H9 (cell line): ENCODE measurements at regions not wholly inside any gene's neighbourhood (a gene's known extent, or its start where the extent isn't known, plus 50 kb on each side); places are given as distances from the start of the nearest gene placed in this dataset.

Experiments used
- DNase-seq: peaks from one replicate; pipeline ENCODE4 v3.0.0-alpha.2; 2017
- H2AFZ ChIP-seq: one replicate; pipeline ENCODE4 v1.6.1; 2013; ENCODE audit warnings: mild to moderate bottlenecking, low read length, control low read depth, moderate library complexity
- H2AK5ac ChIP-seq: 2 replicates; pipeline ENCODE4 v1.6.1; 2013; ENCODE audit warnings: low read length, control low read depth, mixed read lengths; ENCODE audit not compliant: insufficient read length
- H2BK120ac ChIP-seq: one replicate; pipeline ENCODE4 v1.6.1; 2013; ENCODE audit warnings: low read depth, mild to moderate bottlenecking, low read length, control low read depth, inconsistent platforms; ENCODE audit not compliant: poor library complexity, severe bottlenecking
- H2BK12ac ChIP-seq: 2 replicates; pipeline ENCODE4 v1.6.1; 2013; ENCODE audit warnings: low read length, control low read depth, mixed read lengths, low read depth; ENCODE audit not compliant: insufficient read length
- H2BK15ac ChIP-seq: 2 replicates; pipeline ENCODE4 v1.6.1; 2013; ENCODE audit warnings: low read depth, low read length, control low read depth
- H2BK20ac ChIP-seq: one replicate; pipeline ENCODE4 v1.6.1; 2013; ENCODE audit warnings: low read depth, mild to moderate bottlenecking, low read length, control low read depth, inconsistent platforms; ENCODE audit not compliant: poor library complexity, severe bottlenecking
- H2BK5ac ChIP-seq: 2 replicates; pipeline ENCODE4 v1.6.1; 2013; ENCODE audit warnings: low read length, control low read depth, mixed read lengths; ENCODE audit not compliant: insufficient read length
- H3K14ac ChIP-seq: 2 replicates; pipeline ENCODE4 v1.6.1; 2013; ENCODE audit warnings: low read length, control low read depth; ENCODE audit not compliant: insufficient read depth
- H3K18ac ChIP-seq: 2 replicates; pipeline ENCODE4 v1.6.1; 2013; ENCODE audit warnings: low read depth, mild to moderate bottlenecking, mixed read lengths, low read length, control low read depth; ENCODE audit not compliant: insufficient read length
- H3K23ac ChIP-seq: 2 replicates; pipeline ENCODE4 v1.6.1; 2013; ENCODE audit warnings: low read length, control low read depth, mixed read lengths, low read depth; ENCODE audit not compliant: insufficient read length
- H3K23me2 ChIP-seq: 2 replicates; pipeline ENCODE4 v1.6.1; 2013; ENCODE audit warnings: low read depth, mild to moderate bottlenecking, mixed read lengths, low read length, control low read depth; ENCODE audit not compliant: insufficient read length, poor library complexity, severe bottlenecking
- H3K27ac ChIP-seq: 2 replicates; pipeline ENCODE4 v1.5.1; 2013; ENCODE audit warnings: low read length, control low read depth, mixed read lengths, low read depth; ENCODE audit not compliant: insufficient read length
- H3K27me3 ChIP-seq: 2 replicates; pipeline ENCODE4 v1.6.1; 2013; ENCODE audit warnings: low read length, control low read depth, inconsistent platforms; ENCODE audit not compliant: insufficient read depth
- H3K4ac ChIP-seq: 2 replicates; pipeline ENCODE4 v1.6.1; 2013; ENCODE audit warnings: low read depth, mild to moderate bottlenecking, control low read depth, inconsistent platforms, low read length, moderate library complexity
- H3K4me1 ChIP-seq: 2 replicates; pipeline ENCODE4 v1.6.1; 2013; ENCODE audit warnings: low read length, control low read depth, inconsistent platforms; ENCODE audit not compliant: insufficient read depth
- H3K4me2 ChIP-seq: 2 replicates; pipeline ENCODE4 v1.6.1; 2013; ENCODE audit warnings: low read length, control low read depth, mixed read lengths; ENCODE audit not compliant: insufficient read length, insufficient read depth
- H3K56ac ChIP-seq: 2 replicates; pipeline ENCODE4 v1.6.1; 2013; ENCODE audit warnings: low read depth, mild to moderate bottlenecking, mixed read lengths, low read length, control low read depth; ENCODE audit not compliant: insufficient read length
- H3K79me1 ChIP-seq: 2 replicates; pipeline ENCODE4 v1.6.1; 2013; ENCODE audit warnings: low read depth, mild to moderate bottlenecking, moderate library complexity, low read length, control low read depth, inconsistent platforms; ENCODE audit not compliant: insufficient read depth, poor library complexity, severe bottlenecking
- H3K79me2 ChIP-seq: 2 replicates; pipeline ENCODE4 v1.6.1; 2013; ENCODE audit warnings: low read length, control low read depth, inconsistent platforms; ENCODE audit not compliant: insufficient read depth
- H3K9ac ChIP-seq: 2 replicates; pipeline ENCODE4 v1.6.1; 2013; ENCODE audit warnings: low read length, control low read depth, mixed read lengths; ENCODE audit not compliant: insufficient read length; ENCODE audit errors: extremely low read depth
- H3K9me3 ChIP-seq: one replicate; pipeline ENCODE4 v1.6.1; 2013; ENCODE audit warnings: low read depth, low read length, inconsistent platforms; ENCODE audit not compliant: control insufficient read depth
- H3T11ph ChIP-seq: one replicate; pipeline ENCODE4 v1.6.1; 2013; ENCODE audit warnings: mild to moderate bottlenecking, low read length, control low read depth, inconsistent platforms
- H4K20me1 ChIP-seq: one replicate; pipeline ENCODE4 v1.6.1; 2013; ENCODE audit not compliant: control insufficient read depth, insufficient read length, insufficient read depth
- H4K5ac ChIP-seq: 2 replicates; pipeline ENCODE4 v1.6.1; 2013; ENCODE audit warnings: low read depth, mild to moderate bottlenecking, mixed read lengths, low read length, control low read depth; ENCODE audit not compliant: insufficient read length
- H4K8ac ChIP-seq: replicated peaks from 2 replicates; pipeline ENCODE4 v1.6.1; 2013; ENCODE audit warnings: low read length, control low read depth, mixed read lengths, low read depth; ENCODE audit not compliant: insufficient read length
- H4K91ac ChIP-seq: 2 replicates; pipeline ENCODE4 v1.6.1; 2013; ENCODE audit warnings: low read depth, mild to moderate bottlenecking, moderate library complexity, mixed read lengths, low read length, control low read depth; ENCODE audit not compliant: insufficient read length
- H3K27ac Mint-ChIP-seq, 3 experiments: 2 replicates in 2 of 3; 3 replicates in 1 of 3; pipeline ENCODE4 v1.8.0; 2020 to 2021; ENCODE audit warnings: mixed read lengths in 3 of 3, mild to moderate bottlenecking in 1 of 3, moderate library complexity in 1 of 3
- H3K27me3 Mint-ChIP-seq: 2 replicates; pipeline ENCODE4 v1.8.0; 2021; ENCODE audit warnings: low read depth, mild to moderate bottlenecking, moderate library complexity, mixed read lengths
- H3K36me3 Mint-ChIP-seq, 3 experiments: 2 replicates in 2 of 3; 3 replicates in 1 of 3; pipeline ENCODE4 v1.8.0; 2020 to 2021; ENCODE audit warnings: low read depth in 3 of 3, mixed read lengths in 3 of 3; ENCODE audit not compliant: insufficient read depth in 1 of 3
- H3K4me1 Mint-ChIP-seq, 2 experiments: 2 replicates each; pipeline ENCODE4 v1.8.0; 2020; ENCODE audit warnings: mixed read lengths in 2 of 2
- H3K4me3 Mint-ChIP-seq, 2 experiments: 2 replicates in 1 of 2; 3 replicates in 1 of 2; pipeline ENCODE4 v1.8.0; 2020 to 2021; ENCODE audit warnings: mild to moderate bottlenecking in 2 of 2, mixed read lengths in 2 of 2, moderate library complexity in 1 of 2
- H3K9me3 Mint-ChIP-seq, 2 experiments: 2 replicates in 1 of 2; 3 replicates in 1 of 2; pipeline ENCODE4 v1.8.0; 2020; ENCODE audit warnings: mild to moderate bottlenecking in 2 of 2, mixed read lengths in 2 of 2, moderate library complexity in 1 of 2
- WGBS: extraction: QIAGEN DNeasy Blood & Tissue Kit; methylation state at CpG from one replicate; pipeline ENCODE4 v1.1.7; 2013; ENCODE audit warnings: missing lambda C conversion rate, low lambda C conversion rate, mixed read lengths; ENCODE audit not compliant: insufficient read length; ENCODE audit errors: extremely low coverage; 5-methylcytosine and 5-hydroxymethylcytosine counted together
- TF ChIP-seq, protein P1 (sequence below): fragments of 200-600 bp; sonication (generic); conservative IDR thresholded peaks from 3 replicates; pipeline ENCODE4 v1.8.0; 2021; ENCODE audit warnings: antibody characterized with exemption, mild to moderate bottlenecking

DNA sequence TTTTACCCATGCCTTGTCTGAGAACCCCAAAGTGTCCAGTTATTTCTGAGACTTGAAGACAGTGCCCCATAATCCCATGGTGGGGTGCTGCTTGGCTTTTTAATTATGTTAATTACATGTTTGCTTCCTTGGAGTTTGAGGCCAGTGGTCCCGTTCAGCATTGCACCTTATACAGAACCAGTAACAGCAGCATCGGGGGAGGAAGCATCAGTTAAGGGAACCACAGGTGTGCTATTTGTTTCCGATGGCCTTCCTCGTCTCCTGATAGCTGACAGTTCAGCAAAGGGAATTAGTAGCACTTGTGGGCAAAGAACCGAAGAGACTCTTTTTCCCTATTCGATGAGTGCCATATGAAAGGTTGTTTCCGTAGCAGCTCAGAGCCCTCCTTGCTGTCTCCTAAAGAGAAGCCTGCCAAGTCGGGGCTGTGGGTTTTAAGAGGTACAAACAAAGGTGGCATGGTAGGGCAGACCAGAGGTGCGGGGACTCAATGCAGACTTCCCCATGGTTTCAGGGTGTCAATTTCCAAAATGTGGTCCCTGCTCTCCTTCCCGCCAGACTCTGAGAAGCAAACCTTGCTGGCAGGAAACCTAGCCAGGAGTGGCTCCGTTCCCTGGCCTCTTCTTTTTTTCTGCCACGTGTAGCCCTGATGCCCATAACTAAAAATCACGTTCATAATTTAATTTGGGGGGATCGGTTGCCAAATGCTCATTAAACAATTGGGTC is 225.2 kb upstream of the TSHZ3 start:
- no peaks in the 10 kb centered on the region for H3K27me3 ChIP-seq
- no peak overlapping the region for H4K91ac ChIP-seq
- no peak for DNase-seq
- H2BK15ac ChIP-seq = no peak overlapping the region
- no peaks in the 10 kb centered on the region for H3K79me2 ChIP-seq
- H2BK12ac ChIP-seq = no peak overlapping the region
- H3K56ac ChIP-seq = no peak overlapping the region
- no peak overlapping the region for H2BK120ac ChIP-seq
- no peak overlapping the region for H2AK5ac ChIP-seq
- peak overlapping the region in 1 of 3 experiments; percentile 62; a peak in 1 of 7 replicates for H3K27ac Mint-ChIP-seq
- TF ChIP-seq, protein P1, sequence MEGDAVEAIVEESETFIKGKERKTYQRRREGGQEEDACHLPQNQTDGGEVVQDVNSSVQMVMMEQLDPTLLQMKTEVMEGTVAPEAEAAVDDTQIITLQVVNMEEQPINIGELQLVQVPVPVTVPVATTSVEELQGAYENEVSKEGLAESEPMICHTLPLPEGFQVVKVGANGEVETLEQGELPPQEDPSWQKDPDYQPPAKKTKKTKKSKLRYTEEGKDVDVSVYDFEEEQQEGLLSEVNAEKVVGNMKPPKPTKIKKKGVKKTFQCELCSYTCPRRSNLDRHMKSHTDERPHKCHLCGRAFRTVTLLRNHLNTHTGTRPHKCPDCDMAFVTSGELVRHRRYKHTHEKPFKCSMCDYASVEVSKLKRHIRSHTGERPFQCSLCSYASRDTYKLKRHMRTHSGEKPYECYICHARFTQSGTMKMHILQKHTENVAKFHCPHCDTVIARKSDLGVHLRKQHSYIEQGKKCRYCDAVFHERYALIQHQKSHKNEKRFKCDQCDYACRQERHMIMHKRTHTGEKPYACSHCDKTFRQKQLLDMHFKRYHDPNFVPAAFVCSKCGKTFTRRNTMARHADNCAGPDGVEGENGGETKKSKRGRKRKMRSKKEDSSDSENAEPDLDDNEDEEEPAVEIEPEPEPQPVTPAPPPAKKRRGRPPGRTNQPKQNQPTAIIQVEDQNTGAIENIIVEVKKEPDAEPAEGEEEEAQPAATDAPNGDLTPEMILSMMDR = no peak
- H3K4me2 ChIP-seq = no peak overlapping the region
- no peak overlapping the region for H3K9ac ChIP-seq
- no peak overlapping the region; the same call in 1 of the 2 replicates for H3K14ac ChIP-seq
- WGBS = no CpG with 5 or more reads among the region's 14 CpGs
- no peak overlapping the region for H4K5ac ChIP-seq
- no peaks in the 10 kb centered on the region for H4K20me1 ChIP-seq
- no peaks in the 10 kb centered on the region; a peak in 1 of 5 replicates for H3K9me3 Mint-ChIP-seq
- no peak overlapping the region for H3K18ac ChIP-seq
- no peak overlapping the region for H2BK20ac ChIP-seq
- H3K4ac ChIP-seq = no peak overlapping the region
- H3K4me1 ChIP-seq = no peaks in the 10 kb centered on the region; the same call in 1 of the 2 replicates
- H3K27me3 Mint-ChIP-seq = no peaks in the 10 kb centered on the region
- peak overlapping the region; percentile 42 for H2AFZ ChIP-seq
- no peaks in the 10 kb centered on the region for H3K79me1 ChIP-seq
- no peak overlapping the region for H3T11ph ChIP-seq
- H3K27ac ChIP-seq = no peak overlapping the region
- no peak overlapping the region for H4K8ac ChIP-seq
- H3K23me2 ChIP-seq = no peaks in the 10 kb centered on the region
- H3K4me3 Mint-ChIP-seq = no peak overlapping the region; a peak in 1 of 5 replicates
- no peak overlapping the region for H2BK5ac ChIP-seq
- H3K23ac ChIP-seq = no peak overlapping the region
- no peaks in the 10 kb centered on the region for H3K9me3 ChIP-seq
- H3K4me1 Mint-ChIP-seq = peaks cover 11 to 14% of the 10 kb centered on the region in 2 experiments; a peak in 3 of 4 replicates
- H3K36me3 Mint-ChIP-seq = no peaks in the 10 kb centered on the region
